Panc1 (cell line): ENCODE measurements at regions not wholly inside any gene's neighbourhood (a gene's known extent, or its start where the extent isn't known, plus 50 kb on each side); places are given as distances from the start of the nearest gene placed in this dataset.

Source experiments
- ATAC-seq: fragments of 200-7000 bp; cut with Tn5 transposase; 2 replicates; pipeline ENCODE4 v1.9.1; 2020; ENCODE audit warnings: mild to moderate bottlenecking, moderate library complexity
- BruUV-seq: library from RNA; stranded (reverse); fragments of 400-500 nt; replicated peaks from 2 replicates; lab custom pipeline; 2021; lab: Mats Ljungman, UMichigan
- CTCF ChIA-PET: fragments of 300-600 bp; sonication (Branson Sonifier 250); formaldehyde crosslinking; loops from one replicate; lab custom pipeline; 2022; ENCODE audit warnings: antibody characterized with exemption; lab: Charles Lee
- POLR2A ChIA-PET: fragments of 300-600 bp; sonication (Branson Sonifier 250); formaldehyde crosslinking; loops from one replicate; lab custom pipeline; 2022; ENCODE audit warnings: antibody characterized with exemption; lab: Charles Lee
- DNase-seq: peaks from one replicate; pipeline ENCODE4 v3.0.0-alpha.2; 2010; ENCODE audit warnings: low read depth, low spot score
- H3K27ac ChIP-seq: 2 replicates; pipeline ENCODE4 v1.5.1; 2011; ENCODE audit warnings: mild to moderate bottlenecking, low read length, inconsistent platforms
- H3K27me3 ChIP-seq: fragments of 200-500 bp; sonication (Bioruptor generic); 2 replicates; pipeline ENCODE4 v1.6.0; 2014; ENCODE audit warnings: low read length, inconsistent platforms; ENCODE audit not compliant: control insufficient read depth, insufficient read depth
- H3K36me3 ChIP-seq: fragments of 200-500 bp; sonication (Bioruptor generic); 2 replicates; pipeline ENCODE4 v1.5.1; 2014; ENCODE audit warnings: inconsistent platforms, mild to moderate bottlenecking, low read length, moderate library complexity; ENCODE audit not compliant: control insufficient read depth, insufficient read depth
- H3K4me1 ChIP-seq: 2 replicates; pipeline ENCODE4 v1.5.1; 2011; ENCODE audit warnings: inconsistent platforms, mild to moderate bottlenecking, low read length, moderate library complexity; ENCODE audit not compliant: control insufficient read depth, insufficient read depth
- H3K4me3 ChIP-seq, 2 experiments: 2 replicates each; pipeline ENCODE4 v1.5.1; 2011 to 2012; ENCODE audit warnings: low read depth in 2 of 2, low read length in 2 of 2, mild to moderate bottlenecking in 2 of 2, inconsistent platforms in 1 of 2, moderate library complexity in 1 of 2
- H3K9me3 ChIP-seq: fragments of 200-500 bp; sonication (Bioruptor generic); 2 replicates; pipeline ENCODE4 v1.5.1; 2014; ENCODE audit warnings: low read depth, mild to moderate bottlenecking, inconsistent platforms, low read length, moderate library complexity; ENCODE audit not compliant: control insufficient read depth, insufficient read depth
- CTCF ChIP-seq: fragments of 450-650 bp; IDR thresholded peaks from 2 replicates; pipeline ENCODE4 v1.5.1; 2017; ENCODE audit warnings: mild to moderate bottlenecking
- POLR2AphosphoS5 ChIP-seq: IDR thresholded peaks from 2 replicates; pipeline ENCODE4 v1.6.1; 2012; ENCODE audit warnings: mild to moderate bottlenecking, low read depth, low read length, moderate library complexity
- REST ChIP-seq, 2 experiments: IDR thresholded peaks; 2 replicates each; pipeline ENCODE4 v1.6.1; 2011 to 2012; ENCODE audit warnings: low read depth in 2 of 2, control low read depth in 1 of 2, low read length in 1 of 2, mild to moderate bottlenecking in 1 of 2, moderate library complexity in 1 of 2; ENCODE audit not compliant: insufficient read depth in 1 of 2
- SIN3A ChIP-seq: IDR thresholded peaks from 2 replicates; pipeline ENCODE4 v1.6.1; 2012; ENCODE audit warnings: low read depth, mild to moderate bottlenecking, low read length, moderate library complexity, borderline replicate concordance; ENCODE audit not compliant: insufficient read depth
- TCF7L2 ChIP-seq: IDR thresholded peaks from 2 replicates; pipeline ENCODE4 v1.6.1; 2011; ENCODE audit warnings: mild to moderate bottlenecking, low read depth, low read length, inconsistent platforms
- in situ Hi-C: cut with HindIII; loops from 2 replicates; pipeline ENCODE4 v1.10.0; 2016; ENCODE audit warnings: low sequenced_read_pairs, low pct_unique_long_range_greater_than_20kb
- intact Hi-C: fragments of 100-400 bp; cut with micrococcal nuclease; formaldehyde crosslinking; loops from one replicate; pipeline ENCODE4 v1.10.0; 2022; ENCODE audit not compliant: unreplicated experiment

GRCh38 chrX:7228226-7228625, 80.3 kb upstream of the PUDP start:
- DNase-seq (no peak), ATAC-seq (no peak)
- BruUV-seq: no TSS peak
- Histone ChIP-seq H3K9me3 (no peaks in the 10 kb centered on the region), H3K27ac (no peak overlapping the region), H3K4me1 (no peaks in the 10 kb centered on the region), H3K4me3 (no peak overlapping the region), H3K36me3 (no peaks in the 10 kb centered on the region), H3K27me3 (no peaks in the 10 kb centered on the region)
- ChIA-PET POLR2A (no interaction called here), CTCF (no interaction called here)
- in situ Hi-C loops (no loop called here), intact Hi-C loops (no loop called here)
- no peak for TF ChIP-seq POLR2AphosphoS5
- TF ChIP-seq TCF7L2: no peak
- TF ChIP-seq CTCF: no peak
- no peak for TF ChIP-seq REST (IDR thresholded peaks at IDR 0.05; ENCODE audit: insufficient read depth in 1 of 2, low read depth in 2 of 2, low read length in 1 of 2)
- TF ChIP-seq SIN3A: no peak

- no peak for TF ChIP-seq CTCF
- TF ChIP-seq REST (IDR thresholded peaks at IDR 0.05; ENCODE audit: insufficient read depth in 1 of 2, low read depth in 2 of 2, low read length in 1 of 2): no peak
- TF ChIP-seq POLR2AphosphoS5: no peak
- no peak for TF ChIP-seq TCF7L2
- no peak for TF ChIP-seq SIN3A
- CTCF ChIA-PET: no interaction called here
- Histone ChIP-seq H3K4me1 (no peaks in the 10 kb centered on the region), H3K4me3 (no peak overlapping the region), H3K27ac (no peak overlapping the region), H3K36me3 (no peaks in the 10 kb centered on the region), H3K27me3 (no peaks in the 10 kb centered on the region), H3K9me3 (no peaks in the 10 kb centered on the region)
- POLR2A ChIA-PET: no interaction called here
- DNase-seq (no peak), ATAC-seq (no peak)
- in situ Hi-C loops (no loop called here), intact Hi-C loops (no loop called here)
- BruUV-seq: no TSS peak
Measured at GRCh38 chrX:7225338-7225737, 77.4 kb upstream of the PUDP start.
